ENCODE measurements at regions not wholly inside any gene's neighbourhood (a gene's known extent, or its start where the extent isn't known, plus 50 kb on each side); places are given as distances from the start of the nearest gene placed in this dataset.

DNA sequence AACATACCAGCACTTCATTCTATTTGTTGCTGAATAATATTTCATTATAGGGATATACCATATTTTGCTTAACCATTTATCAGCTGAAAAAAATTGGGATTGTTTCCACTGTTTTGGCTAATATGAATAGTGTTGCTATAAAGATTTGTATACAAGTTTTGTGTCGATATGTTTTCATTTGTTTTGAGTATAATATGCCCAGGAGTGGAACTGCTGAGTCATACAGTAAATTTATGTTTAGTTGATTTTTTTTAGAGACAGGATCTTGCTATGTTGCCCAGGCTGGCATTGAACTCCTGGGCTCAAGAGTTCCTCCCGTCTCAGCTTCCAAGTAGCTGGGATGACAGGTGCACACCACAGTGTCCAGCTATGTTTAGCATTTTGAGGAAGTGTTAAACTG is 131.5 kb upstream of the TMCC3 start:
- TF ChIP-seq EZH2 (IDR thresholded peaks at IDR 0.05) (no peak), FOXP2 (optimal IDR thresholded peaks at IDR 0.05; ENCODE audit: control extremely low read depth, extremely low read length, insufficient read depth) (no peak), POLR2AphosphoS5 (IDR thresholded peaks at IDR 0.05; ENCODE audit: borderline replicate concordance, low read depth, low read length) (no peak)
- DNase-seq (ENCODE audit: low read depth, low spot score): no peak
- Histone ChIP-seq H3K36me3 (ENCODE audit: insufficient read depth, low read length) (no peaks in the 10 kb centered on the region), H3K9ac (ENCODE audit: insufficient read length) (no peak overlapping the region), H3K4me3 (no peak overlapping the region), H3K27ac (no peak overlapping the region), H3K9me3 (ENCODE audit: low read depth, low read length) (no peaks in the 10 kb centered on the region; the same call in 1 of the 2 replicates)

GRCh38 chr12:94779485-94779884 is 129.1 kb upstream of the TMCC3 start:
- H3K36me3 ChIP-seq (ENCODE audit: insufficient read depth, low read length): no peaks in the 10 kb centered on the region
- no peak overlapping the region for H3K9ac ChIP-seq (ENCODE audit: insufficient read length)
- no peaks in the 10 kb centered on the region; the same call in 1 of the 2 replicates for H3K9me3 ChIP-seq (ENCODE audit: low read depth, low read length)
- no peak overlapping the region for H3K27ac ChIP-seq
- no peak overlapping the region for H3K4me3 ChIP-seq
- TF ChIP-seq EZH2 (IDR thresholded peaks at IDR 0.05): no peak
- TF ChIP-seq POLR2AphosphoS5 (IDR thresholded peaks at IDR 0.05; ENCODE audit: borderline replicate concordance, low read depth, low read length): no peak
- no peak for TF ChIP-seq FOXP2 (optimal IDR thresholded peaks at IDR 0.05; ENCODE audit: control extremely low read depth, extremely low read length, insufficient read depth)
- DNase-seq (ENCODE audit: low read depth, low spot score): no peak

- H3K9me3 ChIP-seq (ENCODE audit: low read depth, low read length): no peaks in the 10 kb centered on the region; the same call in 1 of the 2 replicates
- no peak for DNase-seq (ENCODE audit: low read depth, low spot score)
- H3K4me3 ChIP-seq: no peak overlapping the region
- H3K9ac ChIP-seq (ENCODE audit: insufficient read length): no peak overlapping the region
- no peak for TF ChIP-seq POLR2AphosphoS5 (IDR thresholded peaks at IDR 0.05; ENCODE audit: borderline replicate concordance, low read depth, low read length)
- no peaks in the 10 kb centered on the region for H3K36me3 ChIP-seq (ENCODE audit: insufficient read depth, low read length)
- H3K27ac ChIP-seq: no peak overlapping the region
Measured at GRCh38 chr12:94777936-94778335, 127.6 kb upstream of the TMCC3 start.

- Histone ChIP-seq H3K4me3 (no peak overlapping the region), H3K9ac (ENCODE audit: insufficient read length) (no peak overlapping the region), H3K27ac (no peak overlapping the region), H3K36me3 (ENCODE audit: insufficient read depth, low read length) (no peaks in the 10 kb centered on the region), H3K9me3 (ENCODE audit: low read depth, low read length) (no peaks in the 10 kb centered on the region)
- DNase-seq (ENCODE audit: low read depth, low spot score): no peak
- TF ChIP-seq POLR2AphosphoS5 (IDR thresholded peaks at IDR 0.05; ENCODE audit: borderline replicate concordance, low read depth, low read length) (no peak), EZH2 (IDR thresholded peaks at IDR 0.05) (no peak), FOXP2 (optimal IDR thresholded peaks at IDR 0.05; ENCODE audit: control extremely low read depth, extremely low read length, insufficient read depth) (no peak)
Measured at GRCh38 chr12:94775710-94776109, 125.4 kb upstream of the TMCC3 start.

DNA sequence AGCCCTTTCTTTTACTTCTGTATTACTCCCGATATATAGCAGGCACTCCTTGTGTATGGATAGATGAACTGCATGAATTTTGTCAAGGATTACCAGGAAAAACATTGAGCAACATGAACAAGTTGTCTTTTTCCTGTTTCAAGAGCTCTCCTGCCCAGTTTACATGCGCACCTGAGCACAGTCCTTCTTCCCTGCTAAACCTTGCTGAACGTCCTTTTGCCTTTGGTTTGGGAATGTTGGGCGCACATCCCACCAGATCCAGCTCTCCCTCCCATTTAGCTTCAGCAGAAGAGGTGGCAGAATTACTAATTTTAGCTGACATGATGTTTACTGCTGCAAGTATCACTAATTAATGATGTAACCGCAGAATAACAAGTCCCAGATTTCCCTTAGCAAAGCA is 121.4 kb upstream of the TMCC3 start:
- no peak overlapping the region for H3K4me3 ChIP-seq
- no peak overlapping the region for H3K9ac ChIP-seq (ENCODE audit: insufficient read length)
- no peak overlapping the region for H3K27ac ChIP-seq
- no peak for TF ChIP-seq FOXP2 (optimal IDR thresholded peaks at IDR 0.05; ENCODE audit: control extremely low read depth, extremely low read length, insufficient read depth)
- no peak for TF ChIP-seq EZH2 (IDR thresholded peaks at IDR 0.05)
- no peak for TF ChIP-seq POLR2AphosphoS5 (IDR thresholded peaks at IDR 0.05; ENCODE audit: borderline replicate concordance, low read depth, low read length)
- no peak for DNase-seq (ENCODE audit: low read depth, low spot score)
- no peaks in the 10 kb centered on the region for H3K36me3 ChIP-seq (ENCODE audit: insufficient read depth, low read length)
- no peaks in the 10 kb centered on the region for H3K9me3 ChIP-seq (ENCODE audit: low read depth, low read length)

DNA sequence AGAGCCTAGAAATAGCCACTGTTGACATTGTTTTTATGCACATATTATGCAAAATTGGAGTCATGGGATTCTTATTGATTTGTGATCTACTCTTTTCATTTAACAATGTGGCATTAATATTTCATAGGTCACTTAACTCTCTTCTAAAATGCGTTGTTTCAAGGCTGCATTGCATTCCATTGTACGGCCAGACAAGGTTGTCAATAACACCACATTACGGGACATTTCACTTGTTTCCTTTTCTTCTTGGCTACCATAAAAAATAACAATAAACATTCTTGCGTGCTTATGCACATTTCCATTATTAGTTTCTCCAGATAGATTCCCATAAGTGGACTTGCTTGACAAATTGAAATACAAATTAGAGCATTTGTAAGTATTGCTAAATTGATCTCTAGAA is 120.8 kb upstream of the TMCC3 start:
- Histone ChIP-seq H3K36me3 (ENCODE audit: insufficient read depth, low read length) (no peaks in the 10 kb centered on the region), H3K4me3 (no peak overlapping the region), H3K27ac (no peak overlapping the region), H3K9me3 (ENCODE audit: low read depth, low read length) (no peaks in the 10 kb centered on the region), H3K9ac (ENCODE audit: insufficient read length) (no peak overlapping the region)
- TF ChIP-seq EZH2 (IDR thresholded peaks at IDR 0.05) (no peak), FOXP2 (optimal IDR thresholded peaks at IDR 0.05; ENCODE audit: control extremely low read depth, extremely low read length, insufficient read depth) (no peak), POLR2AphosphoS5 (IDR thresholded peaks at IDR 0.05; ENCODE audit: borderline replicate concordance, low read depth, low read length) (no peak)
- DNase-seq (ENCODE audit: low read depth, low spot score): no peak

- H3K4me3 ChIP-seq: no peak overlapping the region
- no peak for DNase-seq (ENCODE audit: low read depth, low spot score)
- H3K9me3 ChIP-seq (ENCODE audit: low read depth, low read length): no peaks in the 10 kb centered on the region
- H3K27ac ChIP-seq: no peak overlapping the region
- no peak for TF ChIP-seq EZH2 (IDR thresholded peaks at IDR 0.05)
- no peak for TF ChIP-seq FOXP2 (optimal IDR thresholded peaks at IDR 0.05; ENCODE audit: control extremely low read depth, extremely low read length, insufficient read depth)
- no peak for TF ChIP-seq POLR2AphosphoS5 (IDR thresholded peaks at IDR 0.05; ENCODE audit: borderline replicate concordance, low read depth, low read length)
- no peak overlapping the region for H3K9ac ChIP-seq (ENCODE audit: insufficient read length)
- no peaks in the 10 kb centered on the region for H3K36me3 ChIP-seq (ENCODE audit: insufficient read depth, low read length)
Measured at GRCh38 chr12:94770791-94771190, 120.4 kb upstream of the TMCC3 start.

- DNase-seq (ENCODE audit: low read depth, low spot score): no peak
- Histone ChIP-seq H3K36me3 (ENCODE audit: insufficient read depth, low read length) (no peaks in the 10 kb centered on the region), H3K27ac (no peak overlapping the region), H3K9ac (ENCODE audit: insufficient read length) (no peak overlapping the region), H3K4me3 (no peak overlapping the region), H3K9me3 (ENCODE audit: low read depth, low read length) (no peaks in the 10 kb centered on the region)
- TF ChIP-seq POLR2AphosphoS5 (IDR thresholded peaks at IDR 0.05; ENCODE audit: borderline replicate concordance, low read depth, low read length) (no peak), EZH2 (IDR thresholded peaks at IDR 0.05) (no peak), FOXP2 (optimal IDR thresholded peaks at IDR 0.05; ENCODE audit: control extremely low read depth, extremely low read length, insufficient read depth) (no peak)
Measured at GRCh38 chr12:94769776-94770759, 119.7 kb upstream of the TMCC3 start.

Measured in SK-N-MC (cell line).